K562 (cell line): ENCODE measurements at regions not wholly inside any gene's neighbourhood (a gene's known extent, or its start where the extent isn't known, plus 50 kb on each side); places are given as distances from the start of the nearest gene placed in this dataset.

ENCODE experiments used
- ATAC-seq: fragments of 200-7000 bp; cut with Tn5 transposase; 3 replicates; pipeline ENCODE4 v1.9.1; 2020; ENCODE audit warnings: moderate library complexity
- BruUV-seq: library from RNA; stranded (reverse); fragments of 400-500 nt; replicated peaks from 2 replicates; lab custom pipeline; 2021; lab: Mats Ljungman, UMichigan
- CTCF ChIA-PET: fragments of 300-600 bp; formaldehyde crosslinking; extraction: SDS; loops from one replicate; lab custom pipeline; 2021; ENCODE audit warnings: low intra/inter-chr PET ratio; lab: Yijun Ruan, JAX
- POLR2A ChIA-PET: fragments of 300-600, 350-650 bp; sonication (Branson Sonifier 250); formaldehyde crosslinking; extraction: SDS; loops from one replicate; lab custom pipeline; 2021; ENCODE audit warnings: antibody characterized with exemption, inconsistent platforms; lab: Yijun Ruan, JAX
- DNase-seq, 4 experiments: peaks; one replicate each; pipeline versions ENCODE4 v3.0.0 to v3.0.0-alpha.2; 2011 to 2018; ENCODE audit warnings: low spot score in 3 of 4, mixed read lengths in 3 of 4; ENCODE audit errors: extremely low read depth in 1 of 4
- FAIRE-seq: peaks from 2 replicates; lab custom pipeline; 2011; peaks lifted over from hg19 to GRCh38; lab: Jason Lieb, UNC
- H2AFZ ChIP-seq: 2 replicates; pipeline ENCODE4 v1.6.0; 2011; ENCODE audit warnings: low read depth, low read length, control low read depth, inconsistent platforms
- H3K27ac ChIP-seq: fragments of 200-600 bp; 3 replicates; pipeline ENCODE4 v1.8.0; 2011; ENCODE audit warnings: low read depth, mild to moderate bottlenecking, control low read depth, inconsistent platforms, low read length, moderate library complexity, mixed read lengths; ENCODE audit errors: extremely low read depth
- H3K27me3 ChIP-seq, 2 experiments: fragments of 300-600 bp in 1 of 2; 2 replicates in 1 of 2; 3 replicates in 1 of 2; pipeline versions ENCODE4 v1.6.0 to v1.8.0; 2011; ENCODE audit warnings: inconsistent platforms in 2 of 2, low read length in 2 of 2, mild to moderate bottlenecking in 1 of 2, mixed read lengths in 1 of 2, moderate library complexity in 1 of 2; ENCODE audit not compliant: control insufficient read depth in 2 of 2, insufficient read depth in 2 of 2
- H3K36me3 ChIP-seq: fragments of 300-600 bp; 3 replicates; pipeline ENCODE4 v1.8.0; 2011; ENCODE audit warnings: mild to moderate bottlenecking, low read length, inconsistent platforms; ENCODE audit not compliant: control insufficient read depth, insufficient read depth
- H3K4me1 ChIP-seq, 2 experiments: fragments of 200-600 bp in 1 of 2; replicated peaks in 1 of 2; 2 replicates in 1 of 2; 3 replicates in 1 of 2; pipeline versions ENCODE4 v1.5.1 to v1.8.0; 2011; ENCODE audit warnings: inconsistent platforms in 2 of 2, low read length in 2 of 2, mild to moderate bottlenecking in 1 of 2, mixed read lengths in 1 of 2, moderate library complexity in 1 of 2; ENCODE audit not compliant: control insufficient read depth in 2 of 2, insufficient read depth in 2 of 2
- H3K4me2 ChIP-seq: 2 replicates; pipeline ENCODE4 v1.6.1; 2011; ENCODE audit warnings: low read length, control low read depth, inconsistent platforms, mixed read lengths; ENCODE audit not compliant: insufficient read depth
- H3K4me3 ChIP-seq: fragments of 200-600 bp; sonication (generic), shearing (Covaris generic); 2 replicates; pipeline ENCODE4 v1.5.1; 2016; ENCODE audit warnings: control low read depth, inconsistent platforms
- H3K79me2 ChIP-seq: fragments of 200-600 bp; 3 replicates; pipeline ENCODE4 v1.8.0; 2011; ENCODE audit warnings: low read length, inconsistent platforms; ENCODE audit not compliant: control insufficient read depth, insufficient read depth
- H3K9ac ChIP-seq, 2 experiments: 2 replicates each; pipeline versions ENCODE4 v1.6.0 to v1.6.1; 2011; ENCODE audit warnings: low read depth in 2 of 2, low read length in 2 of 2, control low read depth in 1 of 2, inconsistent platforms in 1 of 2, mild to moderate bottlenecking in 1 of 2, mixed read lengths in 1 of 2; ENCODE audit not compliant: insufficient read depth in 1 of 2
- H3K9me1 ChIP-seq: one replicate; pipeline ENCODE4 v1.6.0; 2011; ENCODE audit warnings: inconsistent platforms, mild to moderate bottlenecking, low read length, moderate library complexity; ENCODE audit not compliant: control insufficient read depth, insufficient read depth
- H3K9me3 ChIP-seq: replicated peaks from 2 replicates; pipeline ENCODE4 v1.5.1; 2011; ENCODE audit warnings: low read depth, low read length, inconsistent platforms; ENCODE audit not compliant: control insufficient read depth, insufficient read depth
- H4K20me1 ChIP-seq: replicated peaks from 2 replicates; pipeline ENCODE4 v1.6.1; 2011; ENCODE audit warnings: low read length, inconsistent platforms, mixed read lengths; ENCODE audit not compliant: control insufficient read depth, insufficient read depth
- CBX3 ChIP-seq, 2 experiments: IDR thresholded peaks; 1 replicate in 1 of 2; 2 replicates in 1 of 2; pipeline ENCODE4 v1.6.1; 2012; ENCODE audit warnings: inconsistent platforms in 2 of 2, low read length in 2 of 2, borderline replicate concordance in 1 of 2, control low read depth in 1 of 2
- MAX ChIP-seq: sonication (generic); formaldehyde crosslinking; IDR thresholded peaks from 2 replicates; pipeline ENCODE4 v1.9.0; 2022; ENCODE audit warnings: mild to moderate bottlenecking, missing genetic modification reagents
- MCM3 ChIP-seq: fragments of 450-650 bp; IDR thresholded peaks from 2 replicates; pipeline ENCODE4 v1.6.1; 2016
- RAD51 ChIP-seq: fragments of 450-650 bp; IDR thresholded peaks from 2 replicates; pipeline ENCODE4 v1.7.1; 2016; ENCODE audit warnings: low read depth, mild to moderate bottlenecking, borderline replicate concordance
- SMARCC2 ChIP-seq: fragments of 450-650 bp; IDR thresholded peaks from 2 replicates; pipeline ENCODE4 v1.6.1; 2017; ENCODE audit warnings: antibody characterized with exemption, moderate library complexity, mild to moderate bottlenecking, low read depth
- ZNF354B ChIP-seq: fragments of 250-450 bp; sonication (Bioruptor Pico); IDR thresholded peaks from 2 replicates; pipeline ENCODE4 v1.4.0; 2020
- WGBS: fragments of 100-300 bp; shearing (Covaris generic); methylation state at CpG from one replicate; pipeline ENCODE4 v1.1.6; 2016; ENCODE audit warnings: low coverage, mixed read lengths; ENCODE audit not compliant: insufficient coverage; ENCODE audit errors: missing lambda C conversion rate; 5-methylcytosine and 5-hydroxymethylcytosine counted together
- in situ Hi-C: fragments of 300-500 bp; cut with MboI; formaldehyde crosslinking; loops from 4 replicates; pipeline ENCODE4 v1.15.0; 2018; ENCODE audit warnings: inconsistent platforms, mixed read lengths
- intact Hi-C: fragments of 100-400 bp; cut with micrococcal nuclease; formaldehyde crosslinking; loops from 2 replicates; pipeline ENCODE4 v1.14.2; 2022

DNA sequence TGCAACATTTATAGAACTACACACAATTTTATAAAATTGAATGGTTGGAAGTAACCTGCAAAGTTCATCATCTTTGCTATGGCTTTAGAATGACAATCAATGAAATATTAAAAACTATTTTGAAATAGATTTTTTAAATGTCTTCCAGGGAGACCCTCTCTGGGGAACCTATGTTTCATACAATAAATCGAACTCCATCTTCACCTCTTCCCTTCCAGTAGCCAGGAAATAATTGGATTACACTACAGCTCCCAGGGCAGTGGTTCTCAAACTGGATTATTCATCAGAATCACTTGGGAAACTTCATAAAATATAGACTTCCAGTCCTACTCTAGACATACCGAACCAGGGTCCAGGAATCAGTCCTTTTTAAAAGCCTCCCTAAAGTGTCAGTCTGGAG lies 328.4 kb downstream of the DUSP6 start:
- H4K20me1 ChIP-seq: no peaks in the 10 kb centered on the region
- TF ChIP-seq RAD51: no peak
- TF ChIP-seq, all 486 proteins: peak for 0
- in situ Hi-C loops: loop anchor here (25.0 kb wide), 1 partner anchor 1938 kb away; the partner anchor contains the start of gene CCER1
- Histone ChIP-seq H2AFZ (no peak overlapping the region), H3K4me1 (no peaks in the 10 kb centered on the region), H3K9me1 (no peaks in the 10 kb centered on the region), H3K27me3 (no peaks in the 10 kb centered on the region), H3K79me2 (no peaks in the 10 kb centered on the region), H3K9ac (no peak overlapping the region), H3K4me3 (no peak overlapping the region), H3K9me3 (no peaks in the 10 kb centered on the region), H3K27ac (no peak overlapping the region), H3K36me3 (no peaks in the 10 kb centered on the region), H3K4me2 (no peak overlapping the region)
- FAIRE-seq: no peak
- POLR2A ChIA-PET: interaction anchor here (0.9 kb wide), 1 partner anchor 14 kb away, joined by 3 read pairs; no protein-coding TSS in a partner anchor
- intact Hi-C loops: no loop called here
- BruUV-seq: no TSS peak
- whole genome bisulfite sequencing: 11% methylated on average over 2 of the region's 2 CpGs
- no peak for DNase-seq
- no peak for ATAC-seq
- CTCF ChIA-PET: no interaction called here

- ATAC-seq (no peak), DNase-seq (no peak), FAIRE-seq (no peak)
- Histone ChIP-seq H3K9ac (no peak overlapping the region), H3K9me3 (no peaks in the 10 kb centered on the region), H3K4me1 (no peaks in the 10 kb centered on the region), H3K27ac (no peak overlapping the region), H3K79me2 (no peaks in the 10 kb centered on the region), H2AFZ (no peak overlapping the region), H3K27me3 (no peaks in the 10 kb centered on the region), H3K4me2 (no peak overlapping the region), H3K36me3 (no peaks in the 10 kb centered on the region), H3K9me1 (no peaks in the 10 kb centered on the region), H4K20me1 (no peaks in the 10 kb centered on the region), H3K4me3 (no peak overlapping the region)
- ChIA-PET CTCF (interaction anchor here (0.6 to 5.1 kb wide), 2 partner anchors 31 to 440 kb away, joined by 4 to 48 read pairs; no protein-coding TSS in a partner anchor), POLR2A (no interaction called here)
- intact Hi-C loops: no loop called here
- TF ChIP-seq SMARCC2 (no peak), ZNF354B (CRISPR knock-in tag) (no peak), MAX (CRISPR knock-in tag) (no peak), MCM3 (no peak), CBX3 (IDR thresholded peaks at IDR 0.05; ENCODE audit: borderline replicate concordance in 1 of 2, low read length in 2 of 2) (no peak)
- in situ Hi-C loops: loop anchor here (25.0 kb wide), 1 partner anchor 1942 kb away; the partner anchor contains the start of gene CCER1
- no TSS peak for BruUV-seq
- WGBS: 3% methylated on average over 6 of the region's 6 CpGs
Measured at GRCh38 chr12:89020689-89021088, 331.6 kb downstream of the DUSP6 start.
